NCI-H526 treated with DMSO at 0.1 percent for 48 hours (cell line): ENCODE measurements at regions not wholly inside any gene's neighbourhood (a gene's known extent, or its start where the extent isn't known, plus 50 kb on each side); places are given as distances from the start of the nearest gene placed in this dataset.
"Not testable (repeated sequence)": the region's sequence is repeated elsewhere in the genome, so short reads cannot be mapped to it uniquely, and the experiment has no call there.

Source experiments
- DNase-seq: peaks from one replicate; lab custom pipeline; 2025; lab: John Stamatoyannopoulos, UW

DNA sequence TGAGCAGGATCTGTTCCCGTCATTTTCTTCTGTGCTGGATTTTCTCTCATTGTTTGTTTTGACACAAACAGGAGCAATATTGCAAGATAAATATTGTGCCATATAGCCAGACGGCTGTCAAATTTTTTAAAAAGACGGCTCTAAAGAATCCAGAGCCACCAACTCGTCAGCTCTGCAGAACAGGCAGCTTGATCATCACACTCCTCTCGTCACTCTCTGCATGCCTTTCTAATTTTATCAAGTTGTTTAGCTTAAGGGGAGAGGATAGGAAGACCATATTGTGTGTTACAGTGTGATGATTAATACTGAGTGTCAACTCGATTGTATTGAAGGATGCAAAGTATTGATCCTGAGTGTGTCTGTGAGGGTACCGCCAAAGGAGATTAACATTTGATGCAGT lies 562.8 kb downstream of the GALC start:
- no peak for DNase-seq

- DNase-seq, result no peak
Measured at GRCh38 chr14:87419925-87420324, 573.1 kb downstream of the GALC start.

DNA sequence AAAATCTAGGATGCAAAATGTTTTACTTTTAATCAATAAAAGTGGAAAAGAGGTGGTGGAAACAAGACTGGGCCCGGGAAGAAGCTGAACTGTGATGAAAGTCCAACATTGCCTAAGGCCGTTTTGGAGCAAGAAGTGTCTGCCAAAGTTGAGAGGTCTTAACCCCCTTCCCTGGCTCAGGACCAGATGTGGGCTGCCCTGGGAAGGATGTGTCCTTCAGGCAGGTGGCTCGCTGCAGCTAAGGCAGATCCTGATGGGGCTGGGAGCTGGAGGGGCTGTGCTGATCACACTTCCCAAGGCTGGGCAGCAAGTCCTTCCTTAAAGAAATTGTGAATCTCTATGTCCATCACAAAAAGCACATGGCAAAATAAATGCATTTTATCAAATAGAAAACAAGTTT lies 581.6 kb downstream of the GALC start:
- DNase-seq, result no peak

- DNase-seq, result no peak
Measured at GRCh38 chr14:87409393-87409792, 583.6 kb downstream of the GALC start.

GRCh38 chr14:87407344-87407743 lies 585.6 kb downstream of the GALC start:
- DNase-seq, result no peak

DNA sequence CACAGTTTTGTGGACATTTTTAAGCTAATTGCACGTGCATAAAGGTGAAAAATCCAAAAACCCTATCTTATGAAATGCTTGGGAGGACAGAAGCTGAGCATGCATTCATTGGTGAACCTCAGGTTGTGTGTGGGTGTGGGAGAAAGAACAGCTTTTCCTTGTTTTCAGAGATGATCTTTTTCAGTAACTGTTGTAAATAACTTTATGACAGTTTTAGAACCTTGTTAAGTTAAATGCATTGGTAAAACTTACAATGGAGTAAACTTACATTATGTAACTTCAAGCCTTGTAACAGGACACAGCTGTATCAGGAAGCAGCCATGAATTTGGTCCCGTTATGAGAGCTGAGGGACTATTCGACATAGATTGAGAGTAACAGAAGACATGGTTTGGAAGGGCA lies 587.4 kb downstream of the GALC start:
- no peak for DNase-seq

- DNase-seq, result no peak
Measured at GRCh38 chr14:87397499-87397898, 595.5 kb downstream of the GALC start.

- no peak for DNase-seq
Measured at GRCh38 chr14:87391066-87391465, 601.9 kb downstream of the GALC start.

GRCh38 chr14:87388946-87389345 lies 604.0 kb downstream of the GALC start:
- DNase-seq, result no peak

- DNase-seq, result no peak
Measured at GRCh38 chr14:87387806-87388205, 605.2 kb downstream of the GALC start.

DNA sequence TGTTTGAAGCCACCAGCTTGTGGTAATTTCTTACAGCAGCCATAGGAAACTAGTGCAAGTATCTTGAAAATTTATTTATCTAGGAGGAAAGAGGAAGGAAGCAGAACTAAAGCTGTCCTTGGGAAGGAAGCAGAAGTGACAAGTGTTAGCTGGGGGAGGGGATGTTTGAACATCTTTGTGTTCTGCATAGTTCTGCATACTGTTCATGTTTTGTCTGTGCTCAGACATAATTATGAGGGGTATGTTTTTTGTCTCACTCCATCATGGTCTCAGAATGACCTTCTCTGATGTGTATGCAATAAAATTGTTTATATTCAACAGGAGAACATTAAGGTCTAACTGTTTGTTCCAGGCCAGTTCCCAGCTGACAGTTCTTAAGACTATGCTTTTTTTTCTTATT lies 606.5 kb downstream of the GALC start:
- no peak for DNase-seq

DNA sequence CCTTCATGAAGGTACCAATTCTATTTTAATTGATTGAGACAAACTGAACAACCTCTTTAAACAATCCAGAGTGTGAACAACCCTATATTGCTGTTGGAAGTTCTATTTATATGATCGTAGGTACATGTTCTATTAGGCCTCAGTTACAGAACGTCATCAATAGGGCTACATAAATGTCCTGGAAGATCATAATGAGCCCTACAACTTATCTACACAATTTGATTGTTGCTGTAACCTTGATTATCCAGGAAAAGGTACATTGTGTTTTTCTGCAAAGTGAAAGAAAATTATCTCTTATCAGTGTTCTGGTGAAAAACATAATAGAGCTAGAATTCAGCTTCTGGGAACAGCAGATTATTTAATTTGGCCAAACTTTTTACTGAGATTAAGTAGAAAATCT lies 612.9 kb downstream of the GALC start:
- DNase-seq, result no peak

DNA sequence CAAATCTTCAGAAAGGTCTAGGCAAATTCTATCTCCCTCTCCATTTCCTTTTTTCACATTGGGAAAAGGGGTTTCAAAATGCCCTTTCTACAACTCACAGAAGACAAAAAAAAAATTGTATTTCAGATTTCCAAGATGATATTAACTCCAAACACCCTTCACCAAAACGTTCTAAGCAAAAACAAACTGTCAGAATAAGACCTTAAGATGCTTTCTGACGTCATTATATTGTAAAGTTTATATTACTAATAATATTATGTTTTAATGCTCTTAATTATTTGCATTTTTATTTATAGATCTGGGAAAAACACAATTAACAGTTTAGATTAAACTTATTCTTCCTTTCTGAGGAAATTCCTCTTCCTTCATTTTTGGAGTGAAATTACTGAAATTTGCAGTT lies 624.2 kb downstream of the GALC start:
- no peak for DNase-seq

DNA sequence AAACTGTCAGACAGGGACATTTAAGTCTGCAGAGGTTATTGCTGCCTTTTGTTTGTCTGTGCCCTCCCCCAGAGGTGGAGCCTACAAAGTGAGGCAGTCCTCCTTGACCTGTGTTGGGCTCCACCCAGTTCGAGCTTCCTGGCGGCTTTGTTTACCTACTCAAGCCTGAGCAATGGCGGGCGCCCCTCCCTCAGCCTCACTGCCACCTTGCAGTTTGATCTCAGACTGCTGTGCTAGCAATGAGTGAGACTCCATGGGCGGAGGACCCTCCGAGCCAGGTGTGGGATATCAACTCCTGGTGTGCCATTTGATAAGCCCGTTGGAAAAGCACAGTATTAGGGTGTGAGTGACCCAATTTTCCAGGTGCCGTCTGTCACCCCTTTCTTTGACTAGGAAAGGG lies 632.7 kb downstream of the GALC start:
- not testable (repeated sequence) for DNase-seq

GRCh38 chr14:87351007-87351406 lies 642.0 kb downstream of the GALC start:
- no peak for DNase-seq

GRCh38 chr14:87349921-87350320 lies 643.1 kb downstream of the GALC start:
- DNase-seq, result no peak

DNA sequence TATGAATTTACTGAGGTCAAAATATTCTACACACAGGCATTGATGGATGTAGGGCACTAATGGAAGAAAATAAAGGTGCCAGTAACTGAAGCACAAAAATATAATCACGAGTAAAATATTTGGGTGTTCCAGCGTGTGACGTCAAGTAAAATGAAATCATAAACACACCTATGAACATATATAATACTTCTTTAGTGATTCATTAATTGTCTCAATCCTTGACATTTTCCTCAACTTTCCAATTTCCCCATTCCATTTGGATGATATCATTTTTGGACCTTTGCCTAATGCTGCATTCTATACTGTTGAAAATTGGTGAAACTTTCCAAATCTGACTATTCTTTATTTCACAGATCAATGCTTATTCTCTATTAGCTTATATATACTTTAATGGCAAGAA lies 649.3 kb downstream of the GALC start:
- DNase-seq, result no peak

- no peak for DNase-seq
Measured at GRCh38 chr14:87334997-87335685, 657.8 kb downstream of the GALC start.

- no peak for DNase-seq
Measured at GRCh38 chr14:87331991-87332390, 661.0 kb downstream of the GALC start.

DNA sequence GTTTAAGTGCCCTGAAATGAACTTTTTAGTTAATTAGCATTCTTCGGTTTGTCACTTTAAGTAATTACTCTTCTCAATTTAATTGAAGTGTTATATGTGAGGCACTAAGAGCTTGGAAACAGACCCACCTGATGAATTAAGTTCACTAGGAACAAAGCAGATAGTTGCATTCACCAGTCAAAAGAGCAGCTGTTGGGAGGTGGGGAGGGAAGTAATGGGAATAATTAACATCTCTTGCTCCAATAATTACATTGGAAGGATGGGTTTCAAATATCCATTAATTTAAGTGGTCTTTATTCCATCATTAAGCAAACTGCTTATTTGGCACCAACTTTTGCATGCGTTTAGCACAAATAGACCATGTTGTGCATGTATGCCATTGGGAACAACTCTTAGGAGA lies 667.2 kb downstream of the GALC start:
- no peak for DNase-seq

DNA sequence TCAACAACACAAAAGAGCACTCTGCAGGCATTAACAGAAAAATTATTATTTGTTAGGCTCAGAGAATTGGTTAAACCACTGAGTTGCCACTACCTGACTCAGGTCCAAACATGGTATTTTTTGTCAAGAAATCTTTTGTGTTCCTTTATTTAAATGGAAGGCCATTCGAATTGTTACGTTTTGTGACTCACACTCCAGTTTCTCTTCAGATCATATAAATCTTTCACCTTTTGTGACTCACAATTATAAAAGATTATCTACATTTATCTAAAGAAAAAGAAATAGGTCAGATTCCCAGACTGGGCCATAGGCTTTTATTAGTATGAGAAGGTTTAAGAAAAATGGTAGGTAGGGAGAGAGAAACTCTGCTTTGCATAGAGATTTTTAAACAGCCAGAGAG lies 669.8 kb downstream of the GALC start:
- no peak for DNase-seq

DNA sequence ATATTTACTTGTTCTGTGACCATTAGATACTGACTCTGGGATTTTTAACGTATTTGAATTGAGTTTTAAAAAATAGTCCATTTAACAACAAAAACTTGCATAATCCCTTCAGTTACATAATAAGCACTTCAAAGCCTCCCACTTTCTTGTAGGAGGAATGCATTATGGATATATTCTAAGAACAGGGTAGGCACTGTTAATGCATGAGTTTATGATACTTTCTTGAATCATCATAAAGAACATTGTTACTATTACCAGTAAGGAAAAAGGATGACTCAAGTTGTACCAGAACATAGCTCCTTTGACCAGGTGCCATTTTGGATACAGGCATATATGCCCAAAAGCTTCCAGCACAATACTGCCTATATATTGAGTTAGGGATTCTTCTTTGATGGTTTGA lies 671.4 kb downstream of the GALC start:
- no peak for DNase-seq

GRCh38 chr14:87312894-87313205 lies 680.1 kb downstream of the GALC start:
- no peak for DNase-seq

DNA sequence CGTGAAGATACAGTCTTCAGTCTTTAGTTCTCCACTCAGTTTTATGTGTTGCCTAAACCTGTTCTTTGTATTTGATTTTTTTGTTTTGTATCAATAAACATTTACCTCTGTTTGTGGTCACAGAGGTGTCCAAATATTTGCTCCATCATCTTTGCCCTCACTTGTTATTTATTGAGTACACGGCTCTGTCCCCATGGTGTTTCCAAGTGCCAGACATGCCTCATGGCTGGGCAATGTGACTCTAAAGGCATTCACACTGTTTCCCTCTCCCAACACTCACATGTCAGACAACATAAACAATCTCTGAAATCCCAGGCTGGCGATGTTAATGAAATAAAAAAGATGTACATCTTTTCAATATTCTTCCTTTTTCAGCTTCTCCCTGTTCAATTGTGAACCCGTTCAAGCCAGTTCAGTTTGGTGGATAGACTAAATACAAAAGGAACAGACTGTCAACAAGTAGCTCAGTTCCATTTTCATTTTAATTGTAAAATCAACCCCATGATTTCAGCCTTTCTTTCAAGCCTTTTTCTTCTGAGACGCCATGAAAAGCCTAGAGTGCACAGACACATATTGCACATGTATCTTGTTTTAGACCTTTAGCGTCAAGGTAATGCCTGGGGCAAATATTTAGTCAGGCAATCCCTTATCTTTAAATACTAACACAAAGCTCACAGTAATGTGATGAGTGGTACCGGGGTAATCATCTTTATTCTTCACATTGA lies 680.7 kb downstream of the GALC start:
- DNase-seq, result no peak
